GM12878 (cell line): ENCODE measurements at regions not wholly inside any gene's neighbourhood (a gene's known extent, or its start where the extent isn't known, plus 50 kb on each side); places are given as distances from the start of the nearest gene placed in this dataset.

ENCODE experiments used
- ATAC-seq: fragments of 200-7000 bp; cut with Tn5 transposase; 3 replicates; pipeline ENCODE4 v1.9.1; 2020; ENCODE audit warnings: mild to moderate bottlenecking, moderate library complexity
- BruUV-seq: library from RNA; stranded (reverse); fragments of 400-500 nt; replicated peaks from 2 replicates; lab custom pipeline; 2021; lab: Mats Ljungman, UMichigan
- CTCF ChIA-PET: fragments of 300-600 bp; sonication (Branson Sonifier 250); formaldehyde crosslinking; extraction: SDS; loops from one replicate; lab custom pipeline; 2021; ENCODE audit warnings: inconsistent platforms; lab: Yijun Ruan, JAX
- POLR2A ChIA-PET: fragments of 350-600 bp; formaldehyde crosslinking; extraction: SDS; loops from one replicate; lab custom pipeline; 2021; ENCODE audit warnings: inconsistent platforms; lab: Charles Lee
- RAD21 ChIA-PET: fragments of 300-600 bp; sonication (Branson Sonifier 250); formaldehyde crosslinking; loops from one replicate; lab custom pipeline; 2023; ENCODE audit warnings: antibody characterized with exemption; ENCODE audit not compliant: unreplicated experiment; lab: Charles Lee
- SMC1A ChIA-PET: fragments of 300-600 bp; sonication (Branson Sonifier 250); formaldehyde crosslinking; loops from one replicate; lab custom pipeline; 2023; ENCODE audit not compliant: unreplicated experiment, uncharacterized antibody; lab: Charles Lee
- DNase-seq: peaks from one replicate; pipeline ENCODE4 v3.0.0-alpha.2; 2011; ENCODE audit warnings: low read depth, low spot score
- FAIRE-seq: peaks from 3 replicates; lab custom pipeline; 2011; peaks lifted over from hg19 to GRCh38; lab: Jason Lieb, UNC
- H2AFZ ChIP-seq: 2 replicates; pipeline ENCODE4 v1.6.0; 2011; ENCODE audit warnings: low read depth, low read length, control low read depth; ENCODE audit not compliant: control insufficient read depth
- H3K27ac ChIP-seq: 2 replicates; pipeline ENCODE4 v1.5.1; 2011; ENCODE audit warnings: control low read depth; ENCODE audit not compliant: control insufficient read depth, insufficient read depth
- H3K27me3 ChIP-seq, 2 experiments: replicated peaks in 1 of 2; 2 replicates each; pipeline versions ENCODE4 v1.6.0 to v1.6.1; 2011; ENCODE audit warnings: low read length in 1 of 2; ENCODE audit not compliant: control insufficient read depth in 2 of 2, insufficient read depth in 2 of 2
- H3K36me3 ChIP-seq, 2 experiments: 2 replicates each; pipeline ENCODE4 v1.5.1; 2011; ENCODE audit warnings: low read length in 1 of 2; ENCODE audit not compliant: control insufficient read depth in 2 of 2, insufficient read depth in 2 of 2
- H3K4me1 ChIP-seq: 2 replicates; pipeline ENCODE4 v1.6.1; 2011; ENCODE audit warnings: mild to moderate bottlenecking, low read length, moderate library complexity, mixed read lengths; ENCODE audit not compliant: control insufficient read depth, insufficient read depth
- H3K4me2 ChIP-seq: 2 replicates; pipeline ENCODE4 v1.6.0; 2011; ENCODE audit warnings: control low read depth; ENCODE audit not compliant: control insufficient read depth, insufficient read depth
- H3K4me3 ChIP-seq: fragments of 200-600 bp; sonication (generic); 2 replicates; pipeline ENCODE4 v1.5.1; 2016
- H3K79me2 ChIP-seq: 2 replicates; pipeline ENCODE4 v1.6.0; 2011; ENCODE audit warnings: low read length; ENCODE audit not compliant: control insufficient read depth, insufficient read depth
- H3K9ac ChIP-seq: 2 replicates; pipeline ENCODE4 v1.8.0; 2011; ENCODE audit warnings: low read length, control low read depth, mixed read lengths; ENCODE audit not compliant: control insufficient read depth, insufficient read depth
- H3K9me3 ChIP-seq: replicated peaks from 3 replicates; pipeline ENCODE4 v1.5.1; 2011; ENCODE audit warnings: mild to moderate bottlenecking, low read length; ENCODE audit not compliant: control insufficient read depth, insufficient read depth
- H4K20me1 ChIP-seq: 2 replicates; pipeline ENCODE4 v1.6.0; 2011; ENCODE audit not compliant: control insufficient read depth, insufficient read depth
- ATF2 ChIP-seq: IDR thresholded peaks from 2 replicates; pipeline ENCODE4 v1.6.1; 2012; ENCODE audit warnings: low read length, inconsistent platforms
- BCL11A ChIP-seq: IDR thresholded peaks from 2 replicates; pipeline ENCODE4 v1.6.1; 2011; ENCODE audit warnings: low read depth, low read length
- CEBPB ChIP-seq, 2 experiments: fragments of 150-350 bp in 1 of 2; IDR thresholded peaks; 2 replicates each; pipeline ENCODE4 v1.6.1; 2012 to 2014; ENCODE audit warnings: low read depth in 2 of 2, low read length in 2 of 2, borderline replicate concordance in 1 of 2, inconsistent platforms in 1 of 2
- CHD2 ChIP-seq: IDR thresholded peaks from 2 replicates; pipeline ENCODE4 v1.6.1; 2011; ENCODE audit warnings: low read depth, low read length, improper control_type of control experiment, borderline replicate concordance
- FOS ChIP-seq: IDR thresholded peaks from 3 replicates; pipeline ENCODE4 v1.6.1; 2011; ENCODE audit warnings: borderline replicate concordance; ENCODE audit not compliant: insufficient read length; ENCODE audit errors: extremely low read depth
- IKZF2 ChIP-seq, 2 experiments: fragments of 450-650 bp; IDR thresholded peaks; 2 replicates each; pipeline ENCODE4 v1.6.1; 2017; ENCODE audit warnings: mild to moderate bottlenecking in 2 of 2, moderate library complexity in 2 of 2
- IRF3 ChIP-seq: fragments of 450-650 bp; IDR thresholded peaks from 2 replicates; pipeline ENCODE4 v1.6.1; 2014; ENCODE audit warnings: mild to moderate bottlenecking
- MAX ChIP-seq: IDR thresholded peaks from 2 replicates; pipeline ENCODE4 v1.6.1; 2012; ENCODE audit warnings: low read depth, low read length, improper control_type of control experiment
- MTA2 ChIP-seq: fragments of 450-650 bp; IDR thresholded peaks from 2 replicates; pipeline ENCODE4 v1.6.1; 2016; ENCODE audit warnings: low read depth, mild to moderate bottlenecking, moderate library complexity
- NBN ChIP-seq: fragments of 450-650 bp; IDR thresholded peaks from 2 replicates; pipeline ENCODE4 v1.6.1; 2016
- NFIC ChIP-seq: IDR thresholded peaks from 2 replicates; pipeline ENCODE4 v1.6.1; 2012; ENCODE audit warnings: low read depth, mild to moderate bottlenecking, inconsistent platforms, low read length, moderate library complexity
- RCOR1 ChIP-seq: conservative IDR thresholded peaks from 2 replicates; pipeline ENCODE4 v1.6.1; 2012; ENCODE audit warnings: low read depth, low read length, improper control_type of control experiment
- RFX5 ChIP-seq: IDR thresholded peaks from 2 replicates; pipeline ENCODE4 v1.6.1; 2011; ENCODE audit warnings: low read depth, low read length, improper control_type of control experiment
- SMAD1 ChIP-seq: fragments of 450-650 bp; IDR thresholded peaks from 2 replicates; pipeline ENCODE4 v1.6.1; 2018; ENCODE audit warnings: mild to moderate bottlenecking, low read depth; ENCODE audit not compliant: partially characterized antibody
- ZZZ3 ChIP-seq: IDR thresholded peaks from 2 replicates; pipeline ENCODE4 v1.6.1; 2011; ENCODE audit warnings: low read depth; ENCODE audit not compliant: control insufficient read depth, insufficient read length
- WGBS: methylation state at CpG from one replicate; pipeline ENCODE4 v1.1.6; 2016; ENCODE audit warnings: low lambda C conversion rate; ENCODE audit not compliant: insufficient replicate concordance, insufficient coverage; ENCODE audit errors: missing lambda C conversion rate; 5-methylcytosine and 5-hydroxymethylcytosine counted together
- in situ Hi-C: fragments of 300-500 bp; cut with MboI; formaldehyde crosslinking; loops from 9 replicates; pipeline ENCODE4 v1.14.3; 2018; ENCODE audit warnings: mixed read lengths
- intact Hi-C: fragments of 100-400 bp; cut with micrococcal nuclease; formaldehyde crosslinking; loops from one replicate; pipeline ENCODE4 v1.14.2; 2022; ENCODE audit not compliant: unreplicated experiment

- Histone ChIP-seq H3K4me3 (no peak overlapping the region), H3K36me3 (no peaks in the 10 kb centered on the region), H3K4me1 (no peaks in the 10 kb centered on the region), H3K4me2 (no peak overlapping the region), H2AFZ (no peak overlapping the region), H3K79me2 (no peaks in the 10 kb centered on the region), H3K9ac (no peak overlapping the region), H3K9me3 (no peaks in the 10 kb centered on the region), H3K27ac (no peak overlapping the region), H4K20me1 (no peaks in the 10 kb centered on the region), H3K27me3 (no peaks in the 10 kb centered on the region; a peak in 1 of 4 replicates)
- POLR2A ChIA-PET = no interaction called here
- no peak for TF ChIP-seq MTA2
- TF ChIP-seq FOS = no peak
- TF ChIP-seq NFIC = no peak
- no peak for TF ChIP-seq NBN
- no peak for TF ChIP-seq IKZF2 (IDR thresholded peaks at IDR 0.05)
- no peak for TF ChIP-seq SMAD1
- TF ChIP-seq RFX5 = no peak
- TF ChIP-seq MAX = no peak
- TF ChIP-seq IRF3 = no peak
- TF ChIP-seq BCL11A = no peak
- TF ChIP-seq RCOR1 = no peak
- no peak for TF ChIP-seq CHD2
- no peak for TF ChIP-seq ATF2
- no peak for TF ChIP-seq ZZZ3
- no peak for TF ChIP-seq CEBPB (IDR thresholded peaks at IDR 0.05; ENCODE audit: borderline replicate concordance in 1 of 2, low read depth in 2 of 2, low read length in 2 of 2)
- DNase-seq (no peak), FAIRE-seq (no peak), ATAC-seq (no peak)
- SMC1A ChIA-PET = interaction anchor here (0.7 to 3.1 kb wide), 4 partner anchors 19 to 365 kb away, joined by 3 to 11 read pairs (median 3); no protein-coding TSS in a partner anchor
- RAD21 ChIA-PET = no interaction called here
- CTCF ChIA-PET = interaction anchor here (0.6 to 7.5 kb wide), 6 partner anchors 13 to 935 kb away, joined by 3 to 60 read pairs (median 6); partner anchors contain the start of gene RTTN
- no TSS peak for BruUV-seq
- in situ Hi-C loops = no loop called here
- intact Hi-C loops = loop anchor here (5.0 to 10.0 kb wide), 3 partner anchors 255 to 818 kb away; no protein-coding TSS in a partner anchor
- 60% methylated on average over 14 of the region's 14 CpGs for WGBS
These were observed 163.7 kb downstream of the SOCS6 start for GRCh38 chr18:70452501-70452900.
